ENCODE measurements at regions not wholly inside any gene's neighbourhood (a gene's known extent, or its start where the extent isn't known, plus 50 kb on each side); places are given as distances from the start of the nearest gene placed in this dataset.

GRCh38 chr14:29030121-29030520, 263.5 kb downstream of the FOXG1 start:
- TF ChIP-seq, protein P1, sequence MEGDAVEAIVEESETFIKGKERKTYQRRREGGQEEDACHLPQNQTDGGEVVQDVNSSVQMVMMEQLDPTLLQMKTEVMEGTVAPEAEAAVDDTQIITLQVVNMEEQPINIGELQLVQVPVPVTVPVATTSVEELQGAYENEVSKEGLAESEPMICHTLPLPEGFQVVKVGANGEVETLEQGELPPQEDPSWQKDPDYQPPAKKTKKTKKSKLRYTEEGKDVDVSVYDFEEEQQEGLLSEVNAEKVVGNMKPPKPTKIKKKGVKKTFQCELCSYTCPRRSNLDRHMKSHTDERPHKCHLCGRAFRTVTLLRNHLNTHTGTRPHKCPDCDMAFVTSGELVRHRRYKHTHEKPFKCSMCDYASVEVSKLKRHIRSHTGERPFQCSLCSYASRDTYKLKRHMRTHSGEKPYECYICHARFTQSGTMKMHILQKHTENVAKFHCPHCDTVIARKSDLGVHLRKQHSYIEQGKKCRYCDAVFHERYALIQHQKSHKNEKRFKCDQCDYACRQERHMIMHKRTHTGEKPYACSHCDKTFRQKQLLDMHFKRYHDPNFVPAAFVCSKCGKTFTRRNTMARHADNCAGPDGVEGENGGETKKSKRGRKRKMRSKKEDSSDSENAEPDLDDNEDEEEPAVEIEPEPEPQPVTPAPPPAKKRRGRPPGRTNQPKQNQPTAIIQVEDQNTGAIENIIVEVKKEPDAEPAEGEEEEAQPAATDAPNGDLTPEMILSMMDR (IDR thresholded peaks at IDR 0.05) = no peak
- TF ChIP-seq POLR2A (IDR thresholded peaks at IDR 0.05) (no peak), EP300 (IDR thresholded peaks at IDR 0.05) (no peak)
